HCT116 (cell line): ENCODE measurements at regions not wholly inside any gene's neighbourhood (a gene's known extent, or its start where the extent isn't known, plus 50 kb on each side); places are given as distances from the start of the nearest gene placed in this dataset.

ENCODE experiments used
- ATAC-seq: fragments of 200-7000 bp; cut with Tn5 transposase; 2 replicates; pipeline ENCODE4 v1.9.1; 2020; ENCODE audit warnings: mild to moderate bottlenecking, moderate library complexity
- BruUV-seq: library from RNA; stranded (reverse); fragments of 400-500 nt; replicated peaks from 2 replicates; lab custom pipeline; 2021; lab: Mats Ljungman, UMichigan
- CTCF ChIA-PET: fragments of 300-600 bp; sonication (Branson Sonifier 250); formaldehyde crosslinking; loops from one replicate; lab custom pipeline; 2021; ENCODE audit warnings: antibody characterized with exemption; lab: Charles Lee
- POLR2A ChIA-PET: fragments of 300-600, 350-600 bp; sonication (Branson Sonifier 250); formaldehyde crosslinking; loops from one replicate; lab custom pipeline; 2021; ENCODE audit warnings: antibody characterized with exemption; lab: Charles Lee
- RAD21 ChIA-PET, 2 experiments: fragments of 300-600 bp; sonication (Branson Sonifier 250); formaldehyde crosslinking; loops; one replicate each; lab custom pipeline; 2023; ENCODE audit warnings: low total read pairs in 2 of 2; ENCODE audit not compliant: uncharacterized antibody in 2 of 2, unreplicated experiment in 2 of 2, low non-redundant PET in 1 of 2; lab: Charles Lee
- DNase-seq: peaks from one replicate; pipeline ENCODE4 v3.0.0-alpha.2; 2010; ENCODE audit warnings: low read depth, low spot score
- H2AFZ ChIP-seq: fragments of 200-600 bp; shearing (Covaris generic), sonication (generic); 2 replicates; pipeline ENCODE4 v1.6.1; 2017; ENCODE audit warnings: low read depth, mixed run types, mixed read lengths, antibody characterized with exemption, low read length; ENCODE audit not compliant: poor library complexity, severe bottlenecking
- H3K27ac ChIP-seq: 2 replicates; pipeline ENCODE4 v1.5.1; 2012; ENCODE audit warnings: low read depth, low read length
- H3K27me3 ChIP-seq: fragments of 200-600 bp; sonication (generic); 2 replicates; pipeline ENCODE4 v1.6.1; 2016; ENCODE audit warnings: mixed run types, low read length, mixed read lengths; ENCODE audit not compliant: insufficient read depth
- H3K36me3 ChIP-seq, 2 experiments: fragments of 200-500 bp in 1 of 2; fragments of 200-600 bp in 1 of 2; sonication (Bioruptor generic) in 1 of 2; sonication (generic) in 1 of 2; 2 replicates each; pipeline versions ENCODE4 v1.5.1 to v1.6.1; 2014 to 2016; ENCODE audit warnings: low read length in 2 of 2, inconsistent platforms in 1 of 2, mixed read lengths in 1 of 2, mixed run types in 1 of 2; ENCODE audit not compliant: insufficient read depth in 2 of 2, control insufficient read depth in 1 of 2
- H3K4me1 ChIP-seq, 2 experiments: fragments of 200-600 bp in 1 of 2; sonication (generic) in 1 of 2; 2 replicates each; pipeline versions ENCODE4 v1.5.1 to v1.6.1; 2012 to 2017; ENCODE audit warnings: low read length in 2 of 2, inconsistent platforms in 1 of 2, mild to moderate bottlenecking in 1 of 2, mixed read lengths in 1 of 2, mixed run types in 1 of 2, moderate library complexity in 1 of 2; ENCODE audit not compliant: insufficient read depth in 2 of 2, control insufficient read depth in 1 of 2
- H3K4me2 ChIP-seq: fragments of 200-600 bp; sonication (generic); 2 replicates; pipeline ENCODE4 v1.6.1; 2017; ENCODE audit warnings: mixed run types, low read length, mixed read lengths
- H3K4me3 ChIP-seq, 2 experiments: fragments of 200-600 bp in 1 of 2; sonication (generic) in 1 of 2; replicated peaks in 1 of 2; 2 replicates each; pipeline ENCODE4 v1.5.1; 2011 to 2016; ENCODE audit warnings: low read length in 2 of 2, control low read depth in 1 of 2, low read depth in 1 of 2, mild to moderate bottlenecking in 1 of 2, mixed read lengths in 1 of 2, mixed run types in 1 of 2
- H3K79me2 ChIP-seq: fragments of 200-600 bp; sonication (generic); 2 replicates; pipeline ENCODE4 v1.6.1; 2017; ENCODE audit warnings: mild to moderate bottlenecking, mixed run types, low read length, moderate library complexity, mixed read lengths; ENCODE audit not compliant: insufficient read depth
- H3K9ac ChIP-seq: fragments of 200-600 bp; sonication (generic); 2 replicates; pipeline ENCODE4 v1.6.1; 2016; ENCODE audit warnings: low read length, mixed read lengths
- H3K9me2 ChIP-seq: fragments of 200-600 bp; sonication (generic), shearing (Covaris generic); 2 replicates; pipeline ENCODE4 v1.6.1; 2017; ENCODE audit warnings: mixed run types, mild to moderate bottlenecking, moderate library complexity; ENCODE audit not compliant: insufficient read depth
- H3K9me3 ChIP-seq, 2 experiments: fragments of 200-500 bp in 1 of 2; fragments of 200-600 bp in 1 of 2; sonication (Bioruptor generic) in 1 of 2; sonication (generic) in 1 of 2; 2 replicates each; pipeline ENCODE4 v1.6.1; 2014 to 2017; ENCODE audit warnings: low read length in 2 of 2, mixed read lengths in 2 of 2, inconsistent platforms in 1 of 2, low read depth in 1 of 2, mild to moderate bottlenecking in 1 of 2, mixed run types in 1 of 2, moderate library complexity in 1 of 2; ENCODE audit not compliant: control insufficient read depth in 1 of 2, insufficient read depth in 1 of 2
- H4K20me1 ChIP-seq: fragments of 200-600 bp; sonication (generic), shearing (Covaris generic); 2 replicates; pipeline ENCODE4 v1.6.1; 2017; ENCODE audit warnings: mixed run types, mild to moderate bottlenecking, moderate library complexity; ENCODE audit not compliant: insufficient read depth
- CBX3 ChIP-seq: IDR thresholded peaks from 2 replicates; pipeline ENCODE4 v1.6.1; 2012; ENCODE audit warnings: low read depth
- CEBPB ChIP-seq: IDR thresholded peaks from 2 replicates; pipeline ENCODE4 v1.6.1; 2012; ENCODE audit warnings: low read depth
- EGR1 ChIP-seq: IDR thresholded peaks from 2 replicates; pipeline ENCODE4 v1.6.1; 2012; ENCODE audit warnings: low read depth
- EZH2phosphoT487 ChIP-seq: fragments of 200-600 bp; IDR thresholded peaks from 2 replicates; pipeline ENCODE4 v1.6.1; 2018; ENCODE audit warnings: antibody characterized with exemption, borderline replicate concordance
- FOSL1 ChIP-seq: IDR thresholded peaks from 2 replicates; pipeline ENCODE4 v1.6.1; 2012; ENCODE audit warnings: low read depth
- JUND ChIP-seq: IDR thresholded peaks from 2 replicates; pipeline ENCODE4 v1.6.1; 2012
- POLR2A ChIP-seq: IDR thresholded peaks from 2 replicates; pipeline ENCODE4 v1.7.0; 2011; ENCODE audit warnings: borderline replicate concordance; ENCODE audit not compliant: insufficient read depth, insufficient read length; ENCODE audit errors: extremely low read depth
- POLR2AphosphoS5 ChIP-seq: IDR thresholded peaks from 2 replicates; pipeline ENCODE4 v1.6.1; 2011; ENCODE audit warnings: mild to moderate bottlenecking, low read depth, low read length, moderate library complexity
- RAD21 ChIP-seq: IDR thresholded peaks from 2 replicates; pipeline ENCODE4 v1.6.1; 2012; ENCODE audit warnings: low read depth, mild to moderate bottlenecking
- SP1 ChIP-seq: IDR thresholded peaks from 2 replicates; pipeline ENCODE4 v1.6.1; 2012; ENCODE audit warnings: low read depth
- TCF7L2 ChIP-seq: IDR thresholded peaks from 2 replicates; pipeline ENCODE4 v1.7.0; 2011; ENCODE audit warnings: borderline replicate concordance, inconsistent platforms; ENCODE audit not compliant: insufficient read depth, insufficient read length; ENCODE audit errors: extremely low read depth
- YY1 ChIP-seq: IDR thresholded peaks from 2 replicates; pipeline ENCODE4 v1.6.1; 2011; ENCODE audit warnings: low read length, low read depth, moderate library complexity, mild to moderate bottlenecking; ENCODE audit not compliant: insufficient replicate concordance; ENCODE audit errors: extremely low read depth
- ZFX ChIP-seq: fragments of 450-650 bp; IDR thresholded peaks from 2 replicates; pipeline ENCODE4 v1.6.1; 2017
- ZNF274 ChIP-seq: fragments of 200-500 bp; sonication (Bioruptor generic); IDR thresholded peaks from 2 replicates; pipeline ENCODE4 v1.6.1; 2014; ENCODE audit warnings: mild to moderate bottlenecking, low read depth, low read length, inconsistent platforms
- intact Hi-C: fragments of 100-400 bp; cut with micrococcal nuclease; formaldehyde crosslinking; loops from 2 replicates; pipeline ENCODE4 v1.10.0; 2022
- TF ChIP-seq, protein P1 (sequence below), 3 experiments: fragments of 200-600 bp in 1 of 3; sonication (generic) in 1 of 3; IDR thresholded peaks in 2 of 3; conservative IDR thresholded peaks in 1 of 3; 2 replicates each; pipeline ENCODE4 v1.5.1; 2012 to 2017; ENCODE audit warnings: low read depth in 2 of 3, low read length in 2 of 3, antibody characterized with exemption in 1 of 3, borderline replicate concordance in 1 of 3, control low read depth in 1 of 3, mild to moderate bottlenecking in 1 of 3, mixed read lengths in 1 of 3, mixed run types in 1 of 3, moderate library complexity in 1 of 3; ENCODE audit not compliant: insufficient read depth in 1 of 3
- TF ChIP-seq, protein P2 (sequence below): IDR thresholded peaks from 2 replicates; pipeline ENCODE4 v1.6.1; 2011; ENCODE audit warnings: mild to moderate bottlenecking, low read length, moderate library complexity; ENCODE audit not compliant: insufficient replicate concordance; ENCODE audit errors: extremely low read depth
- TF ChIP-seq, protein P3 (sequence below): IDR thresholded peaks from 2 replicates; pipeline ENCODE4 v1.6.1; 2012
- TF ChIP-seq, protein P4 (sequence below): IDR thresholded peaks from 2 replicates; pipeline ENCODE4 v1.6.1; 2012; ENCODE audit warnings: low read depth
- TF ChIP-seq, protein P5 (sequence below): IDR thresholded peaks from 2 replicates; pipeline ENCODE4 v1.6.1; 2012

DNA sequence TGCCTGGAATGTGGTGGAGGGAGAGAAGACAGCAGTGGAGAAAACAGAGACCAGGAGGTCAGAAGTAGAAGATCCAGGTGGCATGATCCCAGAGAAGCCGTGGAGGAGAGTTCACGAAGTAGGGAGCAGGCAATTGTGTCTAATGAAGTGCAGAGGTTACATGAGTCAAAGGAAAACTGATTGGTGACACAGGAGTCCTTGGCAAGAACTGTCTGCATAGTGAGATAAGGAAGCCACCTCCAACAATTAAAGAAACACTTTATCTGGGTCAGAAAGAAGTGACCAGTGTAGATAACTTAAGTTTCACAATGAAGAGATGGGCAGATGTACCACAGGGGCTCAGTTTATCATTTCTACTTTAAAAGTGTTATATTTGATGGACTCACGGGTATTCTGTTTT, 57.0 kb upstream of the PTH start:
- Histone ChIP-seq H3K27ac (no peak overlapping the region), H3K4me3 (no peak overlapping the region), H3K4me1 (no peaks in the 10 kb centered on the region), H3K4me2 (no peak overlapping the region), H3K9me3 (no peaks in the 10 kb centered on the region), H4K20me1 (no peaks in the 10 kb centered on the region), H3K9ac (no peak overlapping the region), H3K36me3 (no peaks in the 10 kb centered on the region), H3K79me2 (no peaks in the 10 kb centered on the region), H3K27me3 (no peaks in the 10 kb centered on the region), H3K9me2 (no peaks in the 10 kb centered on the region), H2AFZ (no peak overlapping the region)
- CTCF ChIA-PET, result no interaction called here
- ATAC-seq (no peak), DNase-seq (no peak)
- no TSS peak for BruUV-seq
- RAD21 ChIA-PET, result no interaction called here
- intact Hi-C loops, result no loop called here
- POLR2A ChIA-PET, result no interaction called here
- no peak for TF ChIP-seq SP1
- TF ChIP-seq, protein P1, sequence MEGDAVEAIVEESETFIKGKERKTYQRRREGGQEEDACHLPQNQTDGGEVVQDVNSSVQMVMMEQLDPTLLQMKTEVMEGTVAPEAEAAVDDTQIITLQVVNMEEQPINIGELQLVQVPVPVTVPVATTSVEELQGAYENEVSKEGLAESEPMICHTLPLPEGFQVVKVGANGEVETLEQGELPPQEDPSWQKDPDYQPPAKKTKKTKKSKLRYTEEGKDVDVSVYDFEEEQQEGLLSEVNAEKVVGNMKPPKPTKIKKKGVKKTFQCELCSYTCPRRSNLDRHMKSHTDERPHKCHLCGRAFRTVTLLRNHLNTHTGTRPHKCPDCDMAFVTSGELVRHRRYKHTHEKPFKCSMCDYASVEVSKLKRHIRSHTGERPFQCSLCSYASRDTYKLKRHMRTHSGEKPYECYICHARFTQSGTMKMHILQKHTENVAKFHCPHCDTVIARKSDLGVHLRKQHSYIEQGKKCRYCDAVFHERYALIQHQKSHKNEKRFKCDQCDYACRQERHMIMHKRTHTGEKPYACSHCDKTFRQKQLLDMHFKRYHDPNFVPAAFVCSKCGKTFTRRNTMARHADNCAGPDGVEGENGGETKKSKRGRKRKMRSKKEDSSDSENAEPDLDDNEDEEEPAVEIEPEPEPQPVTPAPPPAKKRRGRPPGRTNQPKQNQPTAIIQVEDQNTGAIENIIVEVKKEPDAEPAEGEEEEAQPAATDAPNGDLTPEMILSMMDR (IDR thresholded peaks at IDR 0.05 in 2 of 3, conservative IDR thresholded peaks at IDR 0.05 in 1 of 3; ENCODE audit: borderline replicate concordance in 1 of 3, insufficient read depth in 1 of 3, low read depth in 2 of 3, low read length in 2 of 3), result no peak
- TF ChIP-seq CEBPB, result no peak
- TF ChIP-seq JUND, result no peak
- TF ChIP-seq POLR2AphosphoS5, result no peak
- no peak for TF ChIP-seq POLR2A
- no peak for TF ChIP-seq TCF7L2
- TF ChIP-seq, protein P2, sequence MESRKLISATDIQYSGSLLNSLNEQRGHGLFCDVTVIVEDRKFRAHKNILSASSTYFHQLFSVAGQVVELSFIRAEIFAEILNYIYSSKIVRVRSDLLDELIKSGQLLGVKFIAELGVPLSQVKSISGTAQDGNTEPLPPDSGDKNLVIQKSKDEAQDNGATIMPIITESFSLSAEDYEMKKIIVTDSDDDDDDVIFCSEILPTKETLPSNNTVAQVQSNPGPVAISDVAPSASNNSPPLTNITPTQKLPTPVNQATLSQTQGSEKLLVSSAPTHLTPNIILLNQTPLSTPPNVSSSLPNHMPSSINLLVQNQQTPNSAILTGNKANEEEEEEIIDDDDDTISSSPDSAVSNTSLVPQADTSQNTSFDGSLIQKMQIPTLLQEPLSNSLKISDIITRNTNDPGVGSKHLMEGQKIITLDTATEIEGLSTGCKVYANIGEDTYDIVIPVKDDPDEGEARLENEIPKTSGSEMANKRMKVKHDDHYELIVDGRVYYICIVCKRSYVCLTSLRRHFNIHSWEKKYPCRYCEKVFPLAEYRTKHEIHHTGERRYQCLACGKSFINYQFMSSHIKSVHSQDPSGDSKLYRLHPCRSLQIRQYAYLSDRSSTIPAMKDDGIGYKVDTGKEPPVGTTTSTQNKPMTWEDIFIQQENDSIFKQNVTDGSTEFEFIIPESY, result no peak
- no peak for TF ChIP-seq EGR1
- TF ChIP-seq FOSL1, result no peak
- TF ChIP-seq, protein P3, sequence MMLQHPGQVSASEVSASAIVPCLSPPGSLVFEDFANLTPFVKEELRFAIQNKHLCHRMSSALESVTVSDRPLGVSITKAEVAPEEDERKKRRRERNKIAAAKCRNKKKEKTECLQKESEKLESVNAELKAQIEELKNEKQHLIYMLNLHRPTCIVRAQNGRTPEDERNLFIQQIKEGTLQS, result no peak
- TF ChIP-seq, protein P4, sequence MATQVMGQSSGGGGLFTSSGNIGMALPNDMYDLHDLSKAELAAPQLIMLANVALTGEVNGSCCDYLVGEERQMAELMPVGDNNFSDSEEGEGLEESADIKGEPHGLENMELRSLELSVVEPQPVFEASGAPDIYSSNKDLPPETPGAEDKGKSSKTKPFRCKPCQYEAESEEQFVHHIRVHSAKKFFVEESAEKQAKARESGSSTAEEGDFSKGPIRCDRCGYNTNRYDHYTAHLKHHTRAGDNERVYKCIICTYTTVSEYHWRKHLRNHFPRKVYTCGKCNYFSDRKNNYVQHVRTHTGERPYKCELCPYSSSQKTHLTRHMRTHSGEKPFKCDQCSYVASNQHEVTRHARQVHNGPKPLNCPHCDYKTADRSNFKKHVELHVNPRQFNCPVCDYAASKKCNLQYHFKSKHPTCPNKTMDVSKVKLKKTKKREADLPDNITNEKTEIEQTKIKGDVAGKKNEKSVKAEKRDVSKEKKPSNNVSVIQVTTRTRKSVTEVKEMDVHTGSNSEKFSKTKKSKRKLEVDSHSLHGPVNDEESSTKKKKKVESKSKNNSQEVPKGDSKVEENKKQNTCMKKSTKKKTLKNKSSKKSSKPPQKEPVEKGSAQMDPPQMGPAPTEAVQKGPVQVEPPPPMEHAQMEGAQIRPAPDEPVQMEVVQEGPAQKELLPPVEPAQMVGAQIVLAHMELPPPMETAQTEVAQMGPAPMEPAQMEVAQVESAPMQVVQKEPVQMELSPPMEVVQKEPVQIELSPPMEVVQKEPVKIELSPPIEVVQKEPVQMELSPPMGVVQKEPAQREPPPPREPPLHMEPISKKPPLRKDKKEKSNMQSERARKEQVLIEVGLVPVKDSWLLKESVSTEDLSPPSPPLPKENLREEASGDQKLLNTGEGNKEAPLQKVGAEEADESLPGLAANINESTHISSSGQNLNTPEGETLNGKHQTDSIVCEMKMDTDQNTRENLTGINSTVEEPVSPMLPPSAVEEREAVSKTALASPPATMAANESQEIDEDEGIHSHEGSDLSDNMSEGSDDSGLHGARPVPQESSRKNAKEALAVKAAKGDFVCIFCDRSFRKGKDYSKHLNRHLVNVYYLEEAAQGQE, result no peak
- no peak for TF ChIP-seq RAD21
- TF ChIP-seq, protein P5, sequence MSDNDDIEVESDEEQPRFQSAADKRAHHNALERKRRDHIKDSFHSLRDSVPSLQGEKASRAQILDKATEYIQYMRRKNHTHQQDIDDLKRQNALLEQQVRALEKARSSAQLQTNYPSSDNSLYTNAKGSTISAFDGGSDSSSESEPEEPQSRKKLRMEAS, result no peak
- TF ChIP-seq ZFX, result no peak
- TF ChIP-seq YY1, result no peak
- no peak for TF ChIP-seq ZNF274
- TF ChIP-seq CBX3, result no peak
- no peak for TF ChIP-seq EZH2phosphoT487
